NCI-H345 treated with DMSO at 0.1 percent for 48 hours (cell line): ENCODE measurements at regions not wholly inside any gene's neighbourhood (a gene's known extent, or its start where the extent isn't known, plus 50 kb on each side); places are given as distances from the start of the nearest gene placed in this dataset.

Experiments
- DNase-seq: peaks from one replicate; lab custom pipeline; 2025; ENCODE audit not compliant: unreplicated experiment; lab: John Stamatoyannopoulos, UW

DNA sequence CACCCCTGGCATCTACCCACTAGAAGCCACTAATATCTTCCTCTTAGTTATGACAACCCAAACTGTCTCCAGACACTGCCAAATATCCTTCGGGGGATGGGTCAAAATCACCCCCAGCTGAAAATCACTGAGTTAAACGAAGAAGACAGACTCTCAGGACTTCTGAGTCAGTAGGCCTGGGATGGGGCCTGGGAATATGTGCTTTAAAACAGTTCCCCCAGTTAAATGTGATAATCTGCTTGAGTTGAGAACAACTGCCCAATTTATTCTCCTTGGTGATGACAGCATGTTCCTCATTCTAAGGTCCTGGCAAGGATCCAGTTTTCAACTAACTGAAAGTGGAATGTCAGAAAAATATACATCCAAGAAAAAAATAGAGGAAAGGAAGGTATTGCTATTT, 52.4 kb downstream of the CBLL2 start:
- no peak for DNase-seq

DNA sequence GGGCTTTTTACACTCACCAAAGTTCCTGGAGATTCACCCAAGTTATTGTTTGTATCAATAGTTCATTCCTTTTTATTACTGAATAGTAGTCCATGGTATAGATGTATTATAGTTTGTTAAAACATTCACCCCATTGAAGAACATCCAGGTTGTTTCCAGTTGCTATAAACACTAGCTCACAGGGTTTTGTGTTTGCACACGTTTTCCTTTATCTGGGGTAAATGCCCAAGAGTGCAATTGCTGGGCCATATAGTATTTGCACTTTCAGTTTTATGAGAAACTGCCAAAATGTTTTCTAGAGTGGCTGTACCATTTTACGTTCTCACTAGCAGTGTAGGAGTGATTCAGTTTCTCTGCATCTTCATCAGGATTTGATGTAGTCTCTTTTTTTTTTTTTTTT, 57.1 kb downstream of the CBLL2 start:
- DNase-seq: no peak

- DNase-seq: no peak
Measured at GRCh38 chrX:22338740-22339139, 66.0 kb downstream of the CBLL2 start.

DNA sequence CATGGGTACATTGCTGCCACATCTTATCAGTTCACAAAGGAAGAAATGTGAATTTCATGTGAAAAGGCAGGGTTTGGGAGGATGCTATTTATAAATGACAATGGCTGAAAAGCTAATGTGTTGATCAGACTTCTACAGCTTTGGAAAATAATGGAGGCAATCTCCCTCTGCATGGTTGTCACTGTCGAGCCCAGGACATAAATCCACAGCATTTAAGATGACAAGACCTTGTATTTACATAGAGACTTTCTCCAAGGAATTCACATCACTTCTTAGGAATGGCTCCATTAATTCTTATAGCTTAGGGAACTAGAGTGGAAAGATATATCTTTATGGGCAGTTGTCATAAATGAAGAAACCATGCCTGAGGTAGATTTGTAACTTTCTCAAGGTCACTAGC, 66.7 kb downstream of the CBLL2 start:
- DNase-seq: no peak

DNA sequence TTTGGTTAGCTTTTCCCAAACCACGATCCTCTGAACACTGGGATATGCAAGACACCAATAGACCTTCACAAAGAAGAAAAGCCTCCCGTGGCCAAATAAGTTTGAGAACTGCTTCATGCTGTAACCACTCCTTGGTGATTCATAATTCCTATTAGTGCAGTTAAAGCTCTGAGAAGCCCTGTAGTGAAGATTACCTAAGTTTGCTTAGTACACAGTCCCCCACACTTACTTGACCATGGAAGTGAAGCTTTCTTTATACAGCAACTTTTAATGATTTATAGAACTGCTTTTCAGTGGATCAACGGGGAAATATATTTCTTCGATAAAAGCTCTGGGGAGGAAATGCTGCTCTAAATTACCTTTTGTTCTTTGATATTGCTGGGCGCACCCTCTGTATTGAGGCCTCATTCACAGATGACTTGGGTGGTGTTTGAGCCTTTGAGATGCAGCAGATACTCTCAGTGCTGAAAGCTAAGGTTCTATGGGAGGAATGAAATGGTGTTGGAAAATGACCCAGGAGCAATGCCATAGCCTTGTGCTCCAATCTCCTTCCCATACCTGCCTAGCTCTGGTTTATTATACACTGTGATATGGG, 67.4 kb downstream of the CBLL2 start:
- DNase-seq: no peak

DNA sequence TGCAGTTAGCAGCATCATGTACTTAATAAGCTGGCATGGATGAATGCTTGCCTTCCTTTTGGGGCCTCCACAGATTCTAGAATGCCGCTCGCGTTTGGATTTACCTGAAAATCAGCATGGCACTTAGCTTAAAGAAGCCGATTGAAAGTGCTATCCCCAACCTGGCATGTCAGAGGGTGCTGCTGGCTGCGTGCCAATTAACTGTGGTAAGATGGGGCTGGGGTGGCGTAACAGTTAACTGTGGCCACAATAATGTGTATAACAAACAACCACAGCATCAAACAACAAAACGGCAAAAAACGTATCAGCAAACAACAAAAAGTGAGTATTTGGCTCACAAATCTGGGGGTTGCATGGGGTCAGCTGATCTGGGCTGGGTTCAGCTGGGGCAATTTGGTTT, 70.5 kb downstream of the CBLL2 start:
- DNase-seq: no peak

GRCh38 chrX:22345884-22346283, 73.2 kb downstream of the CBLL2 start:
- DNase-seq: no peak

- no peak for DNase-seq
Measured at GRCh38 chrX:22347491-22347890, 74.8 kb downstream of the CBLL2 start.

GRCh38 chrX:22349116-22349515, 76.4 kb downstream of the CBLL2 start:
- DNase-seq: no peak

GRCh38 chrX:22351076-22351475, 78.4 kb downstream of the CBLL2 start:
- DNase-seq: no peak

GRCh38 chrX:22351966-22352365, 79.3 kb downstream of the CBLL2 start:
- no peak for DNase-seq

DNA sequence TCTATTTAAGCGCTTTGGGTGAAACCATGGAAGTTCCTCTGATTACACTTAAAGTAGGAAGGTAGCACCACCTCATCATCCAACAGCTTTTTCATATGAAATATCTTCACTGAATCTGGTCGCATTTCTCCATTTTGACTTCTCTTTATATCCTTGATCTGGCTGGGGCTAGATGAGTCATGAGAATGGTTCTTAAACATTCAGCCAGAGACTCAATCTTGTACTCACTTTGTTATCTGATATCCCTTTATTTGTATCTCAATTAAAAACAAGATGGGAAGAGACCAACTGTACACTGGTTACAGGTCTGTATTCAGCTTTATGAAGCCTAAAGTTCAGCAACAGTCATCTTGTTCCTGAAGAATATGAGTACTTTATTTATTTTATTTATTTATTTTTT, 84.9 kb downstream of the CBLL2 start:
- DNase-seq: no peak

- DNase-seq: no peak
Measured at GRCh38 chrX:22360129-22360528, 87.4 kb downstream of the CBLL2 start.

DNA sequence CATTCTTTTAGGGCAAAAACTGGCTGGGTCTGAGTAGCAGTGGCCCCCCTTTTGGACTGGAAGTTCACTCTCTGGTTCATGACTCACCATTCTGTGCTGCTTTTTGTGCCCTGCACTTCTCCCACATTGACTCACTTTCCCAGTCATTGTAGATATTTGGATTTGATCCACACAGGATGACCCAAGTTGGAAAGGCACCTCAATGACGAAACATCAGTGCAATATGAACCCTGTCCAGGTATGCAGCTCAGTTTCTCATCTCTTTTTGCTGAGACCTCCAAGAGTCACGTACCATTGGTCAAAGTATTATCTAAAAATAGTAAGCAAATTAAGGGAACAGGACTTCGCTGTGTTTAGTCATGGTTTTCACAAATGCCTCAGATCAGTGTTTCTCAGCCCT, 92.7 kb downstream of the CBLL2 start:
- no peak for DNase-seq

- no peak for DNase-seq
Measured at GRCh38 chrX:22366166-22366702, 93.5 kb downstream of the CBLL2 start.

DNA sequence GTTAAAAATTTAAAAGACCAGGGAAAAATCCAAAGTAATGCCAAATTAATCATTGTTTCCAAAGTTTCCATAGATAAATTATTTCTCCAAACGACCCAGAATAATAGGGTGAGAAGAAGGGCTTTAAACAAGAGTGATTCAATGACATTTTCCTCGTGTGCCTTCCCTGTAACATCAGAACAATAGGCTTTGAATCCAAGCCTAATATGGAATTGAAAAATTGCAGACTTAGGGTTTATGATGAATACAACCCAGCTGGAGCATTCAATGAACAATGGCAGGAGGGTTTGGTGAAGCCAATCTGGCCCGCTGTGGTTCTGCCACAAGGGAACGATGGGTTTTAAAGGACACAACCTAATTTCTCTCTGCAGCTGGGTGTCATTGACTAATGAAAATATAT, 94.2 kb downstream of the CBLL2 start:
- DNase-seq: no peak

GRCh38 chrX:22373094-22373493, 100.4 kb downstream of the CBLL2 start:
- DNase-seq: no peak

GRCh38 chrX:22373766-22374165, 101.1 kb downstream of the CBLL2 start:
- no peak for DNase-seq

DNA sequence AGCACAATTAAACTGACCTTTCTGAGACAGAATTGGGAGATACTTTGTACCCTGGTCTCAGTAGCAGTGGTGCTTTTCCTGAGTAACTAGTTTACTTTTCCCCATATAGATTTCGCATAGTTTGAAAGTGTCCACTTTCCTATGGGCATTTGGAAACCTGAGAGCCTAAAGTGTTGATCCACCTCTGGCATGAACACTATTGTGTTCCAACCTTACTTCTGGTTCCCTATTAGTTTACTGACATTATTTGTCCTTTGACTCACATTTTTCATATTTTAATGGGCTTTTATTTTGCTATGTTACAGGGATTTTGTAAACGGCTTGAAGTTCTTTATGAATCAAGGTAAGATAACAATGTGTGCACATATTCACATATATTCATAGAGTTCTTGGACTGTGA, 103.7 kb downstream of the CBLL2 start:
- no peak for DNase-seq

GRCh38 chrX:22378296-22378695, 105.6 kb downstream of the CBLL2 start:
- DNase-seq: no peak

GRCh38 chrX:22383988-22384387, 111.3 kb downstream of the CBLL2 start:
- DNase-seq: no peak

- DNase-seq: no peak
Measured at GRCh38 chrX:22389556-22390179, 117.0 kb downstream of the CBLL2 start.
